ENCODE measurements at regions not wholly inside any gene's neighbourhood (a gene's known extent, or its start where the extent isn't known, plus 50 kb on each side); places are given as distances from the start of the nearest gene placed in this dataset.
A peak's percentile ranks its signal among the peaks of the same experiment; 100 is the strongest.

- no peak for TF ChIP-seq GMEB1 (CRISPR knock-in tag; IDR thresholded peaks at IDR 0.05; ENCODE audit: borderline replicate concordance)
- TF ChIP-seq CHD4 (IDR thresholded peaks at IDR 0.05; ENCODE audit: borderline replicate concordance, low read length): no peak
- TF ChIP-seq ZNF331 (CRISPR knock-in tag; IDR thresholded peaks at IDR 0.05): no peak
- no peak for TF ChIP-seq DRAP1 (CRISPR knock-in tag; IDR thresholded peaks at IDR 0.05)
Observed at GRCh38 chr5:56549096-56549886, 266.1 kb upstream of the MAP3K1 start (continued).

- 4% methylated on average over 7 of the region's 7 CpGs for WGBS (ENCODE audit: low lambda C conversion rate)
- Histone ChIP-seq H3K4me2 (ENCODE audit: low read depth, low read length) (peak overlapping the region; percentile 47), H3K9ac (ENCODE audit: insufficient read depth, low read depth, low read length) (no peak overlapping the region), H3K9me3 (ENCODE audit: low read length) (no peaks in the 10 kb centered on the region), H3K79me2 (ENCODE audit: insufficient read depth, low read length) (no peaks in the 10 kb centered on the region), H2AFZ (ENCODE audit: low read length) (peak overlapping the region; percentile 49), H3K4me1 (ENCODE audit: insufficient read depth, low read length) (peaks cover 30% of the 10 kb centered on the region), H3K27ac (ENCODE audit: extremely low read length, insufficient read depth, low read length) (no peak overlapping the region), H3K36me3 (replicated peaks in 1 of 2; ENCODE audit: control insufficient read depth in 1 of 2, insufficient read depth in 2 of 2, low read length in 2 of 2) (no peaks in the 10 kb centered on the region), H3K4me3 (replicated peaks in 1 of 3; ENCODE audit: insufficient read depth in 1 of 3, low read depth in 2 of 3, low read length in 3 of 3) (no peak overlapping the region; a peak in 1 of 6 replicates), H4K20me1 (ENCODE audit: insufficient read depth, low read length) (no peaks in the 10 kb centered on the region), H3K27me3 (ENCODE audit: control insufficient read depth in 1 of 2, insufficient read depth in 2 of 2, low read length in 2 of 2) (no peaks in the 10 kb centered on the region; a peak in 2 of 5 replicates)
- intact Hi-C loops (cut with micrococcal nuclease; ENCODE audit: unreplicated experiment): no loop called here
- FAIRE-seq (peak; percentile 70), ATAC-seq (peak; percentile 87), DNase-seq (ENCODE audit: low spot score) (peak; percentile 39)
- CTCF ChIA-PET (ENCODE audit: low intra/inter-chr PET ratio, low total read pairs): no interaction called here
- in situ Hi-C loops (cut with HindIII; ENCODE audit: extremely low pct_ligation_motif_present, low pct_unique_long_range_greater_than_20kb): no loop called here
- no TSS peak for BruUV-seq (replicated peaks)
- POLR2A ChIA-PET: interaction anchor here (1.2 to 1.3 kb wide), 2 partner anchors 33 to 65 kb away, joined by 4 to 5 read pairs; no protein-coding TSS in a partner anchor
- TF ChIP-seq KDM2A (CRISPR knock-in tag; IDR thresholded peaks at IDR 0.05; ENCODE audit: borderline replicate concordance, low read depth): no peak
- no peak for TF ChIP-seq SP140L (CRISPR knock-in tag; IDR thresholded peaks at IDR 0.05; ENCODE audit: borderline replicate concordance)
- TF ChIP-seq ZNF609 (CRISPR knock-in tag; IDR thresholded peaks at IDR 0.05; ENCODE audit: borderline replicate concordance): no peak
- no peak for TF ChIP-seq ZFP41 (CRISPR knock-in tag; IDR thresholded peaks at IDR 0.05; ENCODE audit: borderline replicate concordance)
- TF ChIP-seq ZFX (CRISPR knock-in tag; IDR thresholded peaks at IDR 0.05; ENCODE audit: low read depth): no peak
- TF ChIP-seq ZNF326 (CRISPR knock-in tag; IDR thresholded peaks at IDR 0.05; ENCODE audit: borderline replicate concordance): no peak
- peak; percentile 49 for TF ChIP-seq PAXIP1 (CRISPR knock-in tag; conservative IDR thresholded peaks at IDR 0.05)
Observed at GRCh38 chr5:56545016-56545415, 270.3 kb upstream of the MAP3K1 start.

Data from HepG2 (cell line).